ENCODE measurements at regions not wholly inside any gene's neighbourhood (a gene's known extent, or its start where the extent isn't known, plus 50 kb on each side); places are given as distances from the start of the nearest gene placed in this dataset.

- Histone ChIP-seq H3K4me3 (no peak overlapping the region), H3K4me1 (no peaks in the 10 kb centered on the region), H3K27me3 (no peaks in the 10 kb centered on the region), H3K36me3 (no peaks in the 10 kb centered on the region), H3K27ac (no peak overlapping the region), H3K9me3 (no peaks in the 10 kb centered on the region)
- TF ChIP-seq, protein P1, sequence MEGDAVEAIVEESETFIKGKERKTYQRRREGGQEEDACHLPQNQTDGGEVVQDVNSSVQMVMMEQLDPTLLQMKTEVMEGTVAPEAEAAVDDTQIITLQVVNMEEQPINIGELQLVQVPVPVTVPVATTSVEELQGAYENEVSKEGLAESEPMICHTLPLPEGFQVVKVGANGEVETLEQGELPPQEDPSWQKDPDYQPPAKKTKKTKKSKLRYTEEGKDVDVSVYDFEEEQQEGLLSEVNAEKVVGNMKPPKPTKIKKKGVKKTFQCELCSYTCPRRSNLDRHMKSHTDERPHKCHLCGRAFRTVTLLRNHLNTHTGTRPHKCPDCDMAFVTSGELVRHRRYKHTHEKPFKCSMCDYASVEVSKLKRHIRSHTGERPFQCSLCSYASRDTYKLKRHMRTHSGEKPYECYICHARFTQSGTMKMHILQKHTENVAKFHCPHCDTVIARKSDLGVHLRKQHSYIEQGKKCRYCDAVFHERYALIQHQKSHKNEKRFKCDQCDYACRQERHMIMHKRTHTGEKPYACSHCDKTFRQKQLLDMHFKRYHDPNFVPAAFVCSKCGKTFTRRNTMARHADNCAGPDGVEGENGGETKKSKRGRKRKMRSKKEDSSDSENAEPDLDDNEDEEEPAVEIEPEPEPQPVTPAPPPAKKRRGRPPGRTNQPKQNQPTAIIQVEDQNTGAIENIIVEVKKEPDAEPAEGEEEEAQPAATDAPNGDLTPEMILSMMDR (IDR thresholded peaks at IDR 0.05), result no peak
- intact Hi-C loops (cut with DNase I; ENCODE audit: low total_unique reads), result no loop called here
- DNase-seq, result no peak
Measured at GRCh38 chr15:94588993-94589392, 357.6 kb downstream of the MCTP2 start.

- no peak overlapping the region for H3K4me3 ChIP-seq
- H3K4me1 ChIP-seq, result no peaks in the 10 kb centered on the region
- no peak for DNase-seq
- H3K27ac ChIP-seq, result no peak overlapping the region
- no peaks in the 10 kb centered on the region for H3K9me3 ChIP-seq
- peaks cover 0 to 2% of the 10 kb centered on the region in 2 donors for H3K27me3 ChIP-seq
- intact Hi-C loops (cut with DNase I; ENCODE audit: low total_unique reads), result no loop called here
- TF ChIP-seq, protein P1 (IDR thresholded peaks at IDR 0.05), result no peak
- H3K36me3 ChIP-seq, result no peaks in the 10 kb centered on the region
Measured at GRCh38 chr15:94592495-94592894, 361.1 kb downstream of the MCTP2 start.

DNA sequence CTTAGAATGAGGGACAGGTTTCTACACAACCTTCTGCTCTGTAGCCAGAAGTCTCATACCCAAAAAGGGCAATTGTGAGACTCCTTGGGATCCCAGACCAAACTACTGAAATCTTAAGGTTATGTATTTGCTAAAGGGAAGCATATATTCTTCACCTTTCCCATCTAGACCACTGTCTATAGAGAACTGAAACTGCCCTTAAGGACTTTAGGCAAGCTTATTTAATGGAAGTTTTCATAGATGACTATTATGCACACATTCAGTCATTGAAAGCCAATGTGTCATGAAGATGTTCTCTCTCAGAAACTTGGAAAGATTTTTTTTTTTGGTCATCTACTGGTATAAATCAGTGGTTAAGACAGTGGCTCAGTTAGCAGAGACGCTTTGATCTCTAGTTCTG, 365.3 kb downstream of the MCTP2 start:
- TF ChIP-seq, protein P1 (IDR thresholded peaks at IDR 0.05), result no peak
- H3K27ac ChIP-seq, result no peak overlapping the region
- intact Hi-C loops (cut with DNase I; ENCODE audit: low total_unique reads), result no loop called here
- H3K27me3 ChIP-seq, result peaks cover 0 to 8% of the 10 kb centered on the region in 2 donors
- H3K9me3 ChIP-seq, result no peaks in the 10 kb centered on the region
- H3K4me1 ChIP-seq, result no peaks in the 10 kb centered on the region
- no peaks in the 10 kb centered on the region for H3K36me3 ChIP-seq
- H3K4me3 ChIP-seq, result no peak overlapping the region
- no peak for DNase-seq

DNA sequence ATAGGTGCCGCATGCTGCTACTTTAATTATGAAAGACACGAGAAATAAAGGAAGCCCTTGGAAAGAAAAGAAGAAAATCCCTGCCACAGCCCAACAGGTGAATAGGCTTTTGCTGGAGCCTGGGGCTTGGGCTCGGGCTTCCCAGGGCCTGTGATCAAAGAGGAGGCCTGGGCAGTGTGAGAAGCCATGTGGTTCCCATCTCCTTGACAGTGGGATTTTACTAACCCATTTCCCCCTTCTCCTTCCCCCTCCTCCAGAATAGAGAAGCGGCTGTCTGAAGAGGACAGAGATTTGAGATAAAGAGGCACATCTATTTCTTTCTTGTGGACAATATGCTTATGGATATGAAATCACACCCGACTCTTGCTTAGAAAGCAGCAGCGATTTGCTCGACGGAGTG, 369.1 kb downstream of the MCTP2 start:
- TF ChIP-seq, protein P1 (IDR thresholded peaks at IDR 0.05), result no peak
- Histone ChIP-seq H3K9me3 (no peaks in the 10 kb centered on the region), H3K4me3 (no peak overlapping the region), H3K36me3 (no peaks in the 10 kb centered on the region), H3K27me3 (peaks cover 0 to 8% of the 10 kb centered on the region in 2 donors), H3K4me1 (no peaks in the 10 kb centered on the region), H3K27ac (no peak overlapping the region)
- intact Hi-C loops (cut with DNase I; ENCODE audit: low total_unique reads), result no loop called here
- no peak for DNase-seq

- H3K4me1 ChIP-seq, result no peaks in the 10 kb centered on the region
- intact Hi-C loops (cut with DNase I; ENCODE audit: low total_unique reads), result no loop called here
- H3K27ac ChIP-seq, result no peak overlapping the region
- TF ChIP-seq, protein P1 (IDR thresholded peaks at IDR 0.05), result no peak
- DNase-seq, result no peak
- H3K9me3 ChIP-seq, result no peaks in the 10 kb centered on the region
- H3K27me3 ChIP-seq, result peaks cover 0 to 1% of the 10 kb centered on the region in 2 donors
- H3K36me3 ChIP-seq, result no peaks in the 10 kb centered on the region
- H3K4me3 ChIP-seq, result no peak overlapping the region
Measured at GRCh38 chr15:94602754-94603470, 371.6 kb downstream of the MCTP2 start.
